MM.1S (cell line): ENCODE measurements at regions not wholly inside any gene's neighbourhood (a gene's known extent, or its start where the extent isn't known, plus 50 kb on each side); places are given as distances from the start of the nearest gene placed in this dataset.

Experiments
- CTCF ChIP-seq: fragments of 300-600 bp; sonication (generic); IDR thresholded peaks from 2 replicates; pipeline ENCODE4 v1.5.1; 2016; ENCODE audit warnings: antibody characterized with exemption, low read length, mixed read lengths
- EZH2 ChIP-seq: fragments of 300-600 bp; sonication (generic); optimal IDR thresholded peaks from 2 replicates; pipeline ENCODE3; 2017; ENCODE audit warnings: low read depth, mild to moderate bottlenecking, antibody characterized with exemption, low read length, mixed read lengths

GRCh38 chr5:92328584-92329259 is 945.6 kb upstream of the ARRDC3 start:
- TF ChIP-seq EZH2 (no peak), CTCF (no peak)
